CD4-positive, CD25-positive, alpha-beta regulatory T cell (primary cell): ENCODE measurements at regions not wholly inside any gene's neighbourhood (a gene's known extent, or its start where the extent isn't known, plus 50 kb on each side); places are given as distances from the start of the nearest gene placed in this dataset.

Experiments
- ATAC-seq, 2 donors: fragments of 150-1000 bp; cut with Tn5 transposase; one replicate each; pipeline ENCODE4 v1.10.0; 2021; ENCODE audit warnings: low read depth in 2 of 2, moderate number of reproducible peaks in 2 of 2, moderate library complexity in 1 of 2
- DNase-seq, 3 donors: peaks; one replicate each; pipeline versions ENCODE4 v3.0.0 to v3.0.0-alpha.2; 2012 to 2022; ENCODE audit warnings: mixed read lengths in 1 of 3
- H3K27ac ChIP-seq: one replicate; pipeline ENCODE4 v1.7.0; 2013; ENCODE audit warnings: mild to moderate bottlenecking, low read length; ENCODE audit not compliant: insufficient read depth, poor library complexity, severe bottlenecking
- H3K27me3 ChIP-seq: one replicate; pipeline ENCODE4 v1.7.0; 2013; ENCODE audit warnings: low read length; ENCODE audit not compliant: control insufficient read depth, insufficient read depth
- H3K36me3 ChIP-seq: one replicate; pipeline ENCODE4 v1.7.0; 2013; ENCODE audit warnings: mild to moderate bottlenecking, low read length, moderate library complexity; ENCODE audit not compliant: control insufficient read depth, insufficient read depth
- H3K4me1 ChIP-seq: 2 replicates; pipeline ENCODE4 v1.7.0; 2013; ENCODE audit warnings: mild to moderate bottlenecking, low read length; ENCODE audit not compliant: insufficient read depth, control insufficient read depth, poor library complexity, severe bottlenecking
- H3K4me3 ChIP-seq: one replicate; pipeline ENCODE4 v1.7.0; 2013; ENCODE audit warnings: low read depth, mild to moderate bottlenecking, low read length, moderate library complexity
- H3K9me3 ChIP-seq, 2 experiments: 1 replicate in 1 of 2; 2 replicates in 1 of 2; pipeline ENCODE4 v1.7.0; 2013; ENCODE audit warnings: low read length in 2 of 2, mild to moderate bottlenecking in 1 of 2, moderate library complexity in 1 of 2; ENCODE audit not compliant: control insufficient read depth in 2 of 2
- H3K27ac Mint-ChIP-seq, 3 donors: one replicate each; pipeline ENCODE4 v1.8.0; 2020 to 2022; ENCODE audit warnings: mild to moderate bottlenecking in 3 of 3, mixed read lengths in 3 of 3, moderate library complexity in 2 of 3
- H3K27me3 Mint-ChIP-seq: one replicate; pipeline ENCODE4 v1.8.0; 2022; ENCODE audit warnings: mild to moderate bottlenecking, mixed read lengths
- H3K36me3 Mint-ChIP-seq: one replicate; pipeline ENCODE4 v1.8.0; 2020; ENCODE audit warnings: mixed read lengths
- H3K4me1 Mint-ChIP-seq, 4 donors: one replicate each; pipeline ENCODE4 v1.8.0; 2020 to 2022; ENCODE audit warnings: mixed read lengths in 4 of 4, mild to moderate bottlenecking in 1 of 4
- H3K4me3 Mint-ChIP-seq, 4 donors: one replicate each; pipeline ENCODE4 v1.8.0; 2020 to 2022; ENCODE audit warnings: mild to moderate bottlenecking in 4 of 4, mixed read lengths in 4 of 4, moderate library complexity in 3 of 4
- H3K9me3 Mint-ChIP-seq, 7 donors: one replicate each; pipeline ENCODE4 v1.8.0; 2020 to 2022; ENCODE audit warnings: mixed read lengths in 7 of 7, mild to moderate bottlenecking in 3 of 7, moderate library complexity in 2 of 7

DNA sequence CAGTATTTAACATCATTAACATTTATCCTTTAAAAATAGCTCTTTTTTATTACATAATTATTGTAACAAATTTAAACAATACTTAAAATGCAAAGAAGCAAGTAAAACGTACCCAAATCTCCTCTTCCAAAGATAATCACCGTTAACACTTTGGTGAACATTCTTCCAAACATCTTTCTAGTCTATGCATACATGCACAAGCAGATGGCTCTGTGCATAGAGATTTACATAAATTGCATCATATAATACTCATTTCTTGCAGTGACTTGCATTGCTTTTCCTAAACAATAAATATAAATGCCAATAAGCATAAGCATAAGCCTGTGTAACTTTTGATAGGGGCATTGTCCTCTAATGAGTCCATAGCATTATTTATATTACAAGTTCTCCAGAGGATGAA lies 89.4 kb upstream of the PALS2 start:
- peaks cover 20% of the 10 kb centered on the region for H3K27me3 Mint-ChIP-seq
- H3K9me3 Mint-ChIP-seq, result peaks cover 0 to 5% (median 0%) of the 10 kb centered on the region in 7 donors
- H3K36me3 ChIP-seq, result no peaks in the 10 kb centered on the region
- no peaks in the 10 kb centered on the region for H3K4me1 ChIP-seq
- H3K9me3 ChIP-seq, result no peaks in the 10 kb centered on the region
- no peak overlapping the region for H3K27ac Mint-ChIP-seq
- H3K27ac ChIP-seq, result no peak overlapping the region
- H3K27me3 ChIP-seq, result peaks cover 5% of the 10 kb centered on the region
- no peaks in the 10 kb centered on the region for H3K36me3 Mint-ChIP-seq
- no peak overlapping the region for H3K4me3 Mint-ChIP-seq
- DNase-seq (no peak), ATAC-seq (no peak)
- H3K4me3 ChIP-seq, result no peak overlapping the region
- no peaks in the 10 kb centered on the region for H3K4me1 Mint-ChIP-seq

DNA sequence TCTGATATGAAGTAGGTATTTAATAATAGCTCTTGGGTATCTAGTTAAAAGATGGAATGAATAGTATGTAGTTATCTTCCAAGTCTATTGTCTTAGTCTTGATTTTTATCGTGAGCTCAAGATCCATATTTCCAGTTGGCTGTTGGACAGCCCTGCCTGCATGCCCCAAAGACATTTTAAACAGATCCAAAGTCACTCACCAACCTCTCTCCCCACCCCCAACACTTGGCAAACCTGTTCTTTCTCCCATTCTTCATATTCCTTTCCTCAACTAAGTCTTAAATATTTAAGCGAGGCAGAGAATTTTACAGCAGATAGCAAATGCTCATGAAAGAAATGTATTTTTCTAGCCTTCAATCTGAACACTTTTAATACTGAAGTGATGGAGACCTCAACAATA lies 80.7 kb upstream of the PALS2 start:
- no peak overlapping the region for H3K27ac Mint-ChIP-seq

DNA sequence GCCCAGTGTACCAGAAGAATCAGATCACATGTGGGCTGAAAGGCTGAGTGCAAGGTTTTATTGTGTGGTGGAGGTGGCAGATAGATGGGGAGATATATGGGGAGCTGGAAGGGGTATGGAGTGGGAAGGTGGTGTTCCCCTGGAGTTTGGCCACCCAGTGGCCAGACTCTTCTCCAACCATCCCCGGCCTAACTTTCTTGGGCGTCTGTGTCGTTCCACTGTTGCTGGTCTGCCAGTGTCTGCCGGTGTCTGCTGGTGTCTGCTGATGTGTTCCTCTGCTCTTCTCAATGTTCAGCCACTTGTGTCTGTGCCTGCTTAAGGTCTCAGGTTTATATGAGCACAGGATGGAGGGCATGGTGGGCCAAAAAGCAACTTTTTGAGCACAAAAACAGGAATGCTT lies 78.4 kb upstream of the PALS2 start:
- no peak overlapping the region for H3K27ac ChIP-seq
- H3K27ac Mint-ChIP-seq, result no peak overlapping the region
- peaks cover 29% of the 10 kb centered on the region for H3K27me3 Mint-ChIP-seq
- H3K9me3 ChIP-seq, result no peaks in the 10 kb centered on the region
- no peak for DNase-seq
- no peak overlapping the region for H3K4me3 Mint-ChIP-seq
- no peaks in the 10 kb centered on the region for H3K4me1 Mint-ChIP-seq
- H3K36me3 Mint-ChIP-seq, result no peaks in the 10 kb centered on the region
- H3K36me3 ChIP-seq, result no peaks in the 10 kb centered on the region
- no peak overlapping the region for H3K4me3 ChIP-seq
- no peaks in the 10 kb centered on the region for H3K4me1 ChIP-seq
- H3K27me3 ChIP-seq, result no peaks in the 10 kb centered on the region
- peaks cover 0 to 5% (median 0%) of the 10 kb centered on the region in 7 donors for H3K9me3 Mint-ChIP-seq
- no peak for ATAC-seq

More for the DNA sequence above, 80.7 kb upstream of the PALS2 start:
- ATAC-seq, result no peak
- no peak overlapping the region for H3K4me3 Mint-ChIP-seq
- Histone ChIP-seq H3K27ac (no peak overlapping the region), H3K36me3 (no peaks in the 10 kb centered on the region), H3K27me3 (no peaks in the 10 kb centered on the region), H3K4me3 (no peak overlapping the region), H3K9me3 (no peaks in the 10 kb centered on the region), H3K4me1 (no peaks in the 10 kb centered on the region)
- no peaks in the 10 kb centered on the region for H3K4me1 Mint-ChIP-seq
- H3K36me3 Mint-ChIP-seq, result no peaks in the 10 kb centered on the region
- H3K27me3 Mint-ChIP-seq, result peaks cover 29% of the 10 kb centered on the region
- no peak for DNase-seq
- peaks cover 0 to 5% (median 0%) of the 10 kb centered on the region in 7 donors for H3K9me3 Mint-ChIP-seq

DNA sequence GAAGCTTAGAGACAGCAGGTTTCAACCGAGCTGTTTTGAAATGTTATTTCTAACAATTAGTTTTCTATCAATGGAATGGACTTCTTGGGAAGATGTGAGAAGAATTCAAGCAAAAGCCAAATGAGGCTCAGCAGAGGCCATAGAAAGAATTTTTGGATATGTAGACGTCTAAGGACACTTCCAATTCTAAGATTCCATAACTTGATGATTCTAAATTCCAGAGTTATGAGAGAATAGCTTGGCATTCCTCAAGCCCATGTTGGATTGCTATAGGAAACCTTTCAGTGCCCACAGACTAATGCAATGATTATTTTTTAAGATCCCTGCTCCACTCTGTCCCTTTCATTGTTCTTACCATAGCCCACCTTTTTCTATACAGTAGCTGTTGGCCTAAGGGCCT lies 77.2 kb upstream of the PALS2 start:
- DNase-seq, result no peak
- H3K27me3 ChIP-seq, result no peaks in the 10 kb centered on the region
- no peak overlapping the region for H3K4me3 Mint-ChIP-seq
- H3K4me1 Mint-ChIP-seq, result no peaks in the 10 kb centered on the region
- no peaks in the 10 kb centered on the region for H3K36me3 Mint-ChIP-seq
- no peak overlapping the region for H3K27ac ChIP-seq
- H3K9me3 Mint-ChIP-seq, result peaks cover 0 to 5% (median 0%) of the 10 kb centered on the region in 7 donors
- H3K9me3 ChIP-seq, result no peaks in the 10 kb centered on the region
- ATAC-seq, result no peak
- no peak overlapping the region for H3K4me3 ChIP-seq
- no peaks in the 10 kb centered on the region for H3K4me1 ChIP-seq
- H3K36me3 ChIP-seq, result no peaks in the 10 kb centered on the region
- peaks cover 29% of the 10 kb centered on the region for H3K27me3 Mint-ChIP-seq
- H3K27ac Mint-ChIP-seq, result no peak overlapping the region

DNA sequence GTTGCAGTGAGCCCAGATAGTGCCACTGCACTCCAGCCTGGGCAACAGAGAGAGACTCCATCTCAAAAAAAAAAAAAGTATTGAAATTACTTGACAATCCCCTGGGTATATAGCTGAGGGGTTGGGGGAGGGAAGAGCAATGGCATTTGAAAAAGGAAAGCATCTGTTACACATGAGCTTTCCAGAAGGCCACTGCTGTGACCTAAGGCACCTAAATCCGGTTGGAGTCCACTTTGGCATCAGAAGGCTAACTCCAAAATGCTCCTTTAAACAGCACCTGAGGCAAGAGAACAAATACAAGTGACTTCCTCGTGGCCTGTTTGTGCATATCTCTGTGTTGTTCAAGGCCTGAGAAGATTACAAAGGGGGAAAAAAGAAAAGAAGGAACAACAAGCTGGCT lies 74.8 kb upstream of the PALS2 start:
- H3K4me3 ChIP-seq, result no peak overlapping the region
- peaks cover 22% of the 10 kb centered on the region for H3K27me3 Mint-ChIP-seq
- no peaks in the 10 kb centered on the region for H3K27me3 ChIP-seq
- H3K4me1 Mint-ChIP-seq, result no peaks in the 10 kb centered on the region
- no peak overlapping the region for H3K4me3 Mint-ChIP-seq
- H3K4me1 ChIP-seq, result no peaks in the 10 kb centered on the region
- no peak overlapping the region for H3K27ac ChIP-seq
- H3K27ac Mint-ChIP-seq, result no peak overlapping the region
- no peaks in the 10 kb centered on the region for H3K36me3 ChIP-seq
- no peak for ATAC-seq
- DNase-seq, result no peak
- H3K9me3 ChIP-seq, result no peaks in the 10 kb centered on the region
- peaks cover 0 to 1% (median 0%) of the 10 kb centered on the region in 7 donors for H3K9me3 Mint-ChIP-seq
- no peaks in the 10 kb centered on the region for H3K36me3 Mint-ChIP-seq

DNA sequence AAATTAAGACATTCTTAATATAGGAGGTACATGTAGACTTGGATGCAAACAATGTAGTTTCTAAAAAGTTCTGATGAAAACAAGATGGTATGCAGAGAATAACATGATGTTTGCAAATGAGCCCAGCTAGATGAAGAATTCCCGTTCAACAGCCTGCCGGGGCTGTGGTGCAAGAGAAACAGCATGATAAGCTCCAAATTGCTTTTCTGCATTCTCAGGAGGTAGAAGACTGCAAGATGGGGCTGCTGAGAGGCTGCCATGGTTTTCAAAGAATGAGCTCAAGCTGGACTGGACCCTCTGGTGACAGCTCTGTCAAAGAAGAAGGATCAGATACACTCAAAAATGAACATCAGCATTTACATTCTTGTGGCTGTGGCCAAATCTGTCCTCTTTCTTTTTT lies 73.4 kb upstream of the PALS2 start:
- no peak for DNase-seq
- Histone ChIP-seq H3K4me1 (no peaks in the 10 kb centered on the region), H3K9me3 (no peaks in the 10 kb centered on the region), H3K27ac (no peak overlapping the region), H3K27me3 (peaks cover under 1% of the 10 kb centered on the region), H3K4me3 (no peak overlapping the region), H3K36me3 (no peaks in the 10 kb centered on the region)
- no peaks in the 10 kb centered on the region for H3K4me1 Mint-ChIP-seq
- no peak overlapping the region for H3K4me3 Mint-ChIP-seq
- H3K36me3 Mint-ChIP-seq, result no peaks in the 10 kb centered on the region
- peaks cover 0 to 1% (median 0%) of the 10 kb centered on the region in 7 donors for H3K9me3 Mint-ChIP-seq
- no peak for ATAC-seq
- H3K27me3 Mint-ChIP-seq, result peaks cover 15% of the 10 kb centered on the region
- H3K27ac Mint-ChIP-seq, result no peak overlapping the region

DNA sequence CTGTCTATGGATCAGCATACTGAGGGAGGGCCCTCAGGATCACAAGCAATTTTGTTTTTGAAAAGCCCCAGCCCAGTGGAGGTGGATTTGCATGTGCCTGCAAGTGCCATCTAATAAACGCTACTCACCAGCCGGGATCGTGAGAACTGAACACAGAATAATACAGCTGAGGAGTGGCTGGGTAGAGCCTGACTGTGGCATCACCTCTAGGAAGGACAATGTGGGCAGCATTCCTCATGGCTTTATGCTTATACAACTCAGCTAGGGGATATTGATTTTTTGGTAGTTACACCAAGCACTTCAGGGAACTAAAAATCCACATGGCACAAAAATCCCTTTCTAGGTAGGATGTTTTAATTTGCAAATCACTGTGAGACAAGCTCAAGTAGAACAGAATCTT lies 72.7 kb upstream of the PALS2 start:
- Mint-ChIP-seq H3K4me3 (no peak overlapping the region), H3K9me3 (no peaks in the 10 kb centered on the region), H3K4me1 (no peaks in the 10 kb centered on the region), H3K27me3 (peaks cover 8% of the 10 kb centered on the region), H3K27ac (no peak overlapping the region), H3K36me3 (no peaks in the 10 kb centered on the region)
- no peaks in the 10 kb centered on the region for H3K4me1 ChIP-seq
- H3K27me3 ChIP-seq, result peaks cover 2% of the 10 kb centered on the region
- no peak overlapping the region for H3K27ac ChIP-seq
- ATAC-seq, result no peak
- no peaks in the 10 kb centered on the region for H3K36me3 ChIP-seq
- DNase-seq, result no peak
- H3K9me3 ChIP-seq, result no peaks in the 10 kb centered on the region
- no peak overlapping the region for H3K4me3 ChIP-seq

DNA sequence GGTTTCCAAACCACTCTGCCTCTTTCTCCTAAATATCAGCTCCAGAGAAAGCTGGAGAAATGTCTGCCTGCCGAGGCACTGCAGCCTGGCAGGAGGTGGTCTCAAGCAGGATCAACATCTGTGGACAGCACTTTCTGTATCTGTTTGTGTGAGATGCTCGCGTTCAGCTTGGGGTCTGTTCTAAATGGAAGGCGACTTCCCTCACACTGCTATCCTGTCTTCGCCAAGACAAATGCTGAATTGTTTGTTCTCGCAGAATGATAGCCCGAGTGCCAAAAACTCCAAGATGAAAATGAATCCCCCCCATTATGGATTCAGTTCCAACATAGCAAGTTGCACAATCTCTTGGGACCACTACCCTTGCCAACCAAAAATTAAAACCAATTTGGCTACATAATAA lies 72.2 kb upstream of the PALS2 start:
- Mint-ChIP-seq H3K9me3 (no peaks in the 10 kb centered on the region), H3K27me3 (peaks cover 4% of the 10 kb centered on the region), H3K4me1 (no peaks in the 10 kb centered on the region), H3K4me3 (no peak overlapping the region), H3K36me3 (no peaks in the 10 kb centered on the region), H3K27ac (no peak overlapping the region)
- DNase-seq, result no peak
- H3K27me3 ChIP-seq, result peaks cover 2% of the 10 kb centered on the region
- H3K4me3 ChIP-seq, result no peak overlapping the region
- no peak for ATAC-seq
- H3K9me3 ChIP-seq, result no peaks in the 10 kb centered on the region
- no peaks in the 10 kb centered on the region for H3K36me3 ChIP-seq
- H3K4me1 ChIP-seq, result no peaks in the 10 kb centered on the region
- no peak overlapping the region for H3K27ac ChIP-seq
